Neural cell (in vitro differentiated cells): ENCODE measurements at regions not wholly inside any gene's neighbourhood (a gene's known extent, or its start where the extent isn't known, plus 50 kb on each side); places are given as distances from the start of the nearest gene placed in this dataset.

Experiments
- H2AFZ ChIP-seq: fragments of 200-600, 300-800 bp; sonication (generic), shearing (Covaris generic); 2 replicates; pipeline ENCODE4 v1.6.0; 2014; ENCODE audit warnings: low read depth, mild to moderate bottlenecking, antibody characterized with exemption, low read length, moderate library complexity
- H3F3A ChIP-seq: fragments of 200-600 bp; shearing (Covaris generic); 2 replicates; pipeline ENCODE4 v1.6.1; 2016; ENCODE audit warnings: mild to moderate bottlenecking, moderate library complexity, mixed read lengths, antibody characterized with exemption, low read length; ENCODE audit not compliant: insufficient read depth, poor library complexity, severe bottlenecking
- H3K27ac ChIP-seq: fragments of 200-600, 300-800 bp; sonication (generic), shearing (Covaris generic); 2 replicates; pipeline ENCODE4 v1.5.1; 2014; ENCODE audit warnings: mild to moderate bottlenecking, low read length, moderate library complexity
- H3K27me3 ChIP-seq: fragments of 300-800, 200-600 bp; sonication (generic), shearing (Covaris generic); 2 replicates; pipeline ENCODE4 v1.6.0; 2014; ENCODE audit warnings: mild to moderate bottlenecking, low read depth, low read length, moderate library complexity; ENCODE audit not compliant: insufficient read depth
- H3K36me3 ChIP-seq: fragments of 300-800, 200-600 bp; sonication (generic), shearing (Covaris generic); 2 replicates; pipeline ENCODE4 v1.5.1; 2014; ENCODE audit warnings: mild to moderate bottlenecking, antibody characterized with exemption, low read length, moderate library complexity; ENCODE audit not compliant: insufficient read depth
- H3K4me2 ChIP-seq: fragments of 300-800, 200-600 bp; sonication (generic), shearing (Covaris generic); 2 replicates; pipeline ENCODE4 v1.6.0; 2014; ENCODE audit warnings: mild to moderate bottlenecking, low read length
- H3K4me3 ChIP-seq: fragments of 300-800, 200-600 bp; sonication (generic), shearing (Covaris generic); 2 replicates; pipeline ENCODE4 v1.5.1; 2014; ENCODE audit warnings: mild to moderate bottlenecking, low read length, moderate library complexity
- H3K79me2 ChIP-seq: fragments of 200-600 bp; shearing (Covaris generic); replicated peaks from 2 replicates; pipeline ENCODE4 v1.6.0; 2014; ENCODE audit warnings: mild to moderate bottlenecking, low read length, moderate library complexity; ENCODE audit not compliant: insufficient read depth
- H3K9ac ChIP-seq: fragments of 300-800, 200-600 bp; sonication (generic), shearing (Covaris generic); 2 replicates; pipeline ENCODE4 v1.6.1; 2016; ENCODE audit warnings: mild to moderate bottlenecking, low read length, mixed read lengths
- H3K9me2 ChIP-seq: fragments of 200-600 bp; shearing (Covaris generic); 2 replicates; pipeline ENCODE4 v1.6.1; 2016; ENCODE audit warnings: mild to moderate bottlenecking, low read length, mixed read lengths; ENCODE audit not compliant: insufficient read depth
- H3K9me3 ChIP-seq: fragments of 200-600, 300-800 bp; sonication (generic), shearing (Covaris generic); 2 replicates; pipeline ENCODE4 v1.6.1; 2016; ENCODE audit warnings: mild to moderate bottlenecking, mixed run types, low read length, moderate library complexity, mixed read lengths
- H4K20me1 ChIP-seq: fragments of 200-600 bp; shearing (Covaris generic); 2 replicates; pipeline ENCODE4 v1.6.1; 2016; ENCODE audit warnings: mild to moderate bottlenecking, mixed run types; ENCODE audit not compliant: insufficient read depth
- EP300 ChIP-seq: fragments of 450-650 bp; conservative IDR thresholded peaks from 2 replicates; pipeline ENCODE4 v1.6.1; 2014; ENCODE audit warnings: antibody characterized with exemption, mild to moderate bottlenecking, moderate library complexity; ENCODE audit not compliant: poor library complexity, severe bottlenecking
- EZH2 ChIP-seq: fragments of 200-600, 300-800 bp; shearing (Covaris generic), sonication (generic); IDR thresholded peaks from 2 replicates; pipeline ENCODE4 v1.6.1; 2014; ENCODE audit warnings: antibody characterized with exemption, low read length, borderline replicate concordance, mild to moderate bottlenecking; ENCODE audit not compliant: insufficient read depth, poor library complexity, severe bottlenecking
- MXI1 ChIP-seq: fragments of 450-650 bp; conservative IDR thresholded peaks from 2 replicates; pipeline ENCODE4 v1.6.1; 2014; ENCODE audit warnings: antibody characterized with exemption, mild to moderate bottlenecking; ENCODE audit not compliant: poor library complexity, severe bottlenecking
- POLR2AphosphoS5 ChIP-seq: IDR thresholded peaks from 2 replicates; pipeline ENCODE4 v1.6.1; 2012
- RAD21 ChIP-seq: fragments of 450-650 bp; conservative IDR thresholded peaks from 2 replicates; pipeline ENCODE4 v1.6.1; 2014; ENCODE audit warnings: antibody characterized with exemption, mild to moderate bottlenecking, moderate library complexity
- SMC3 ChIP-seq: fragments of 450-650 bp; conservative IDR thresholded peaks from 2 replicates; pipeline ENCODE4 v1.6.1; 2014; ENCODE audit warnings: antibody characterized with exemption, mild to moderate bottlenecking, moderate library complexity; ENCODE audit not compliant: poor library complexity
- TAF1 ChIP-seq: IDR thresholded peaks from 2 replicates; pipeline ENCODE4 v1.6.1; 2012; ENCODE audit warnings: low read depth
- TF ChIP-seq, protein P1 (sequence below): fragments of 450-650 bp; IDR thresholded peaks from 2 replicates; pipeline ENCODE4 v1.5.1; 2014; ENCODE audit warnings: antibody characterized with exemption, mild to moderate bottlenecking, moderate library complexity; ENCODE audit not compliant: poor library complexity, severe bottlenecking
- TF ChIP-seq, protein P2 (sequence below): IDR thresholded peaks from 2 replicates; pipeline ENCODE4 v1.6.1; 2012; ENCODE audit warnings: borderline replicate concordance

GRCh38 chr4:187065396-187065795, 341.7 kb upstream of the FAT1 start:
- H3K9ac ChIP-seq, result no peak overlapping the region
- H3K27ac ChIP-seq, result no peak overlapping the region
- H3K9me2 ChIP-seq, result no peaks in the 10 kb centered on the region
- no peaks in the 10 kb centered on the region for H3F3A ChIP-seq
- H3K36me3 ChIP-seq, result no peaks in the 10 kb centered on the region
- H3K9me3 ChIP-seq, result no peaks in the 10 kb centered on the region
- no peak overlapping the region for H2AFZ ChIP-seq
- H3K27me3 ChIP-seq, result no peaks in the 10 kb centered on the region
- H3K79me2 ChIP-seq, result no peaks in the 10 kb centered on the region
- H3K4me2 ChIP-seq, result no peak overlapping the region
- H3K4me3 ChIP-seq, result no peak overlapping the region
- no peaks in the 10 kb centered on the region for H4K20me1 ChIP-seq
- TF ChIP-seq POLR2AphosphoS5 (no peak), TAF1 (no peak), RAD21 (no peak), SMC3 (no peak), EP300 (no peak), EZH2 (no peak), MXI1 (no peak)
- TF ChIP-seq, protein P1, sequence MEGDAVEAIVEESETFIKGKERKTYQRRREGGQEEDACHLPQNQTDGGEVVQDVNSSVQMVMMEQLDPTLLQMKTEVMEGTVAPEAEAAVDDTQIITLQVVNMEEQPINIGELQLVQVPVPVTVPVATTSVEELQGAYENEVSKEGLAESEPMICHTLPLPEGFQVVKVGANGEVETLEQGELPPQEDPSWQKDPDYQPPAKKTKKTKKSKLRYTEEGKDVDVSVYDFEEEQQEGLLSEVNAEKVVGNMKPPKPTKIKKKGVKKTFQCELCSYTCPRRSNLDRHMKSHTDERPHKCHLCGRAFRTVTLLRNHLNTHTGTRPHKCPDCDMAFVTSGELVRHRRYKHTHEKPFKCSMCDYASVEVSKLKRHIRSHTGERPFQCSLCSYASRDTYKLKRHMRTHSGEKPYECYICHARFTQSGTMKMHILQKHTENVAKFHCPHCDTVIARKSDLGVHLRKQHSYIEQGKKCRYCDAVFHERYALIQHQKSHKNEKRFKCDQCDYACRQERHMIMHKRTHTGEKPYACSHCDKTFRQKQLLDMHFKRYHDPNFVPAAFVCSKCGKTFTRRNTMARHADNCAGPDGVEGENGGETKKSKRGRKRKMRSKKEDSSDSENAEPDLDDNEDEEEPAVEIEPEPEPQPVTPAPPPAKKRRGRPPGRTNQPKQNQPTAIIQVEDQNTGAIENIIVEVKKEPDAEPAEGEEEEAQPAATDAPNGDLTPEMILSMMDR, result no peak
- TF ChIP-seq, protein P2, sequence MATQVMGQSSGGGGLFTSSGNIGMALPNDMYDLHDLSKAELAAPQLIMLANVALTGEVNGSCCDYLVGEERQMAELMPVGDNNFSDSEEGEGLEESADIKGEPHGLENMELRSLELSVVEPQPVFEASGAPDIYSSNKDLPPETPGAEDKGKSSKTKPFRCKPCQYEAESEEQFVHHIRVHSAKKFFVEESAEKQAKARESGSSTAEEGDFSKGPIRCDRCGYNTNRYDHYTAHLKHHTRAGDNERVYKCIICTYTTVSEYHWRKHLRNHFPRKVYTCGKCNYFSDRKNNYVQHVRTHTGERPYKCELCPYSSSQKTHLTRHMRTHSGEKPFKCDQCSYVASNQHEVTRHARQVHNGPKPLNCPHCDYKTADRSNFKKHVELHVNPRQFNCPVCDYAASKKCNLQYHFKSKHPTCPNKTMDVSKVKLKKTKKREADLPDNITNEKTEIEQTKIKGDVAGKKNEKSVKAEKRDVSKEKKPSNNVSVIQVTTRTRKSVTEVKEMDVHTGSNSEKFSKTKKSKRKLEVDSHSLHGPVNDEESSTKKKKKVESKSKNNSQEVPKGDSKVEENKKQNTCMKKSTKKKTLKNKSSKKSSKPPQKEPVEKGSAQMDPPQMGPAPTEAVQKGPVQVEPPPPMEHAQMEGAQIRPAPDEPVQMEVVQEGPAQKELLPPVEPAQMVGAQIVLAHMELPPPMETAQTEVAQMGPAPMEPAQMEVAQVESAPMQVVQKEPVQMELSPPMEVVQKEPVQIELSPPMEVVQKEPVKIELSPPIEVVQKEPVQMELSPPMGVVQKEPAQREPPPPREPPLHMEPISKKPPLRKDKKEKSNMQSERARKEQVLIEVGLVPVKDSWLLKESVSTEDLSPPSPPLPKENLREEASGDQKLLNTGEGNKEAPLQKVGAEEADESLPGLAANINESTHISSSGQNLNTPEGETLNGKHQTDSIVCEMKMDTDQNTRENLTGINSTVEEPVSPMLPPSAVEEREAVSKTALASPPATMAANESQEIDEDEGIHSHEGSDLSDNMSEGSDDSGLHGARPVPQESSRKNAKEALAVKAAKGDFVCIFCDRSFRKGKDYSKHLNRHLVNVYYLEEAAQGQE, result no peak

DNA sequence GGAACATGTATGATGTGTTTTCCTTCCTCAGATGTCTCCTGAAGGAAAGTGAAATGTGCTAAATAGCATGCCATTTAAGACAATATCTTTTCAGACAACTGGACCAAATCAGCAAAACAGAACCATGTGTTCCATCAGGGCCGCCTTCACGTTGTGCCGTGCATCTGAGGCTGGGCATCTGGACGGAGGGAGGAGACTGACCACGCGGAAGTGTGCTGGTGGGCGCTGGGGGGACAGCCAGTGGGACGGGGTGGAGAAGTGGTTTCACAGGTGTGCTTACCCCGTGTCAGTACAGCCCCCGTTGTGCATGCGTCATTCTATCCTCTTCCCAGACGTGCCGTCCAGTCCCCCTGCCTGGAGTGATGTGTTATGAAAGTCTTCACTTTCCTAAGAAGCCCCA, 342.1 kb upstream of the FAT1 start:
- H3K79me2 ChIP-seq, result no peaks in the 10 kb centered on the region
- H3K36me3 ChIP-seq, result no peaks in the 10 kb centered on the region
- no peak overlapping the region for H3K4me3 ChIP-seq
- H2AFZ ChIP-seq, result no peak overlapping the region
- H3K27me3 ChIP-seq, result no peaks in the 10 kb centered on the region
- H3K4me2 ChIP-seq, result no peak overlapping the region
- TF ChIP-seq TAF1 (no peak), RAD21 (no peak), POLR2AphosphoS5 (no peak), MXI1 (no peak), EZH2 (no peak), SMC3 (no peak), EP300 (no peak)
- TF ChIP-seq, protein P1, result no peak
- TF ChIP-seq, protein P2, result no peak
- no peaks in the 10 kb centered on the region for H3K9me2 ChIP-seq
- H4K20me1 ChIP-seq, result no peaks in the 10 kb centered on the region
- no peaks in the 10 kb centered on the region for H3K9me3 ChIP-seq
- H3K27ac ChIP-seq, result no peak overlapping the region
- no peak overlapping the region for H3K9ac ChIP-seq
- no peaks in the 10 kb centered on the region for H3F3A ChIP-seq
